GM12878 (cell line): ENCODE measurements at regions not wholly inside any gene's neighbourhood (a gene's known extent, or its start where the extent isn't known, plus 50 kb on each side); places are given as distances from the start of the nearest gene placed in this dataset.

Source experiments
- ATAC-seq: fragments of 200-7000 bp; cut with Tn5 transposase; 3 replicates; pipeline ENCODE4 v1.9.1; 2020; ENCODE audit warnings: mild to moderate bottlenecking, moderate library complexity
- BruUV-seq: library from RNA; stranded (reverse); fragments of 400-500 nt; replicated peaks from 2 replicates; lab custom pipeline; 2021; lab: Mats Ljungman, UMichigan
- CTCF ChIA-PET: fragments of 300-600 bp; sonication (Branson Sonifier 250); formaldehyde crosslinking; extraction: SDS; loops from one replicate; lab custom pipeline; 2021; ENCODE audit warnings: inconsistent platforms; lab: Yijun Ruan, JAX
- POLR2A ChIA-PET: fragments of 350-600 bp; formaldehyde crosslinking; extraction: SDS; loops from one replicate; lab custom pipeline; 2021; ENCODE audit warnings: inconsistent platforms; lab: Charles Lee
- RAD21 ChIA-PET: fragments of 300-600 bp; sonication (Branson Sonifier 250); formaldehyde crosslinking; loops from one replicate; lab custom pipeline; 2023; ENCODE audit warnings: antibody characterized with exemption; ENCODE audit not compliant: unreplicated experiment; lab: Charles Lee
- SMC1A ChIA-PET: fragments of 300-600 bp; sonication (Branson Sonifier 250); formaldehyde crosslinking; loops from one replicate; lab custom pipeline; 2023; ENCODE audit not compliant: unreplicated experiment, uncharacterized antibody; lab: Charles Lee
- DNase-seq: peaks from one replicate; pipeline ENCODE4 v3.0.0-alpha.2; 2011; ENCODE audit warnings: low read depth, low spot score
- FAIRE-seq: peaks from 3 replicates; lab custom pipeline; 2011; peaks lifted over from hg19 to GRCh38; lab: Jason Lieb, UNC
- H2AFZ ChIP-seq: 2 replicates; pipeline ENCODE4 v1.6.0; 2011; ENCODE audit warnings: low read depth, low read length, control low read depth; ENCODE audit not compliant: control insufficient read depth
- H3K27ac ChIP-seq: 2 replicates; pipeline ENCODE4 v1.5.1; 2011; ENCODE audit warnings: control low read depth; ENCODE audit not compliant: control insufficient read depth, insufficient read depth
- H3K27me3 ChIP-seq, 2 experiments: replicated peaks in 1 of 2; 2 replicates each; pipeline versions ENCODE4 v1.6.0 to v1.6.1; 2011; ENCODE audit warnings: low read length in 1 of 2; ENCODE audit not compliant: control insufficient read depth in 2 of 2, insufficient read depth in 2 of 2
- H3K36me3 ChIP-seq, 2 experiments: 2 replicates each; pipeline ENCODE4 v1.5.1; 2011; ENCODE audit warnings: low read length in 1 of 2; ENCODE audit not compliant: control insufficient read depth in 2 of 2, insufficient read depth in 2 of 2
- H3K4me1 ChIP-seq: 2 replicates; pipeline ENCODE4 v1.6.1; 2011; ENCODE audit warnings: mild to moderate bottlenecking, low read length, moderate library complexity, mixed read lengths; ENCODE audit not compliant: control insufficient read depth, insufficient read depth
- H3K4me2 ChIP-seq: 2 replicates; pipeline ENCODE4 v1.6.0; 2011; ENCODE audit warnings: control low read depth; ENCODE audit not compliant: control insufficient read depth, insufficient read depth
- H3K4me3 ChIP-seq: fragments of 200-600 bp; sonication (generic); 2 replicates; pipeline ENCODE4 v1.5.1; 2016
- H3K79me2 ChIP-seq: 2 replicates; pipeline ENCODE4 v1.6.0; 2011; ENCODE audit warnings: low read length; ENCODE audit not compliant: control insufficient read depth, insufficient read depth
- H3K9ac ChIP-seq: 2 replicates; pipeline ENCODE4 v1.8.0; 2011; ENCODE audit warnings: low read length, control low read depth, mixed read lengths; ENCODE audit not compliant: control insufficient read depth, insufficient read depth
- H3K9me3 ChIP-seq: replicated peaks from 3 replicates; pipeline ENCODE4 v1.5.1; 2011; ENCODE audit warnings: mild to moderate bottlenecking, low read length; ENCODE audit not compliant: control insufficient read depth, insufficient read depth
- H4K20me1 ChIP-seq: 2 replicates; pipeline ENCODE4 v1.6.0; 2011; ENCODE audit not compliant: control insufficient read depth, insufficient read depth
- GATAD2B ChIP-seq: fragments of 450-650 bp; conservative IDR thresholded peaks from 2 replicates; pipeline ENCODE4 v1.6.1; 2017; ENCODE audit warnings: low read depth, mild to moderate bottlenecking, moderate library complexity
- MTA2 ChIP-seq: fragments of 450-650 bp; IDR thresholded peaks from 2 replicates; pipeline ENCODE4 v1.6.1; 2016; ENCODE audit warnings: low read depth, mild to moderate bottlenecking, moderate library complexity
- MYC ChIP-seq: IDR thresholded peaks from 2 replicates; pipeline ENCODE4 v1.6.1; 2011; ENCODE audit warnings: mild to moderate bottlenecking, low read length, moderate library complexity, inconsistent platforms; ENCODE audit not compliant: insufficient read depth, insufficient replicate concordance, insufficient read length, severe bottlenecking
- NBN ChIP-seq: fragments of 450-650 bp; IDR thresholded peaks from 2 replicates; pipeline ENCODE4 v1.6.1; 2016
- SMAD5 ChIP-seq: IDR thresholded peaks from 2 replicates; pipeline ENCODE4 v1.6.1; 2016; ENCODE audit warnings: antibody characterized with exemption, low read depth
- TARDBP ChIP-seq: IDR thresholded peaks from 2 replicates; pipeline ENCODE4 v1.6.1; 2016; ENCODE audit warnings: borderline replicate concordance
- USF1 ChIP-seq: IDR thresholded peaks from 2 replicates; pipeline ENCODE4 v1.6.1; 2011; ENCODE audit warnings: borderline replicate concordance, low read depth, mild to moderate bottlenecking, moderate library complexity, mixed read lengths, low read length; ENCODE audit not compliant: insufficient read depth; ENCODE audit errors: extremely low read length
- YBX1 ChIP-seq: fragments of 450-650 bp; IDR thresholded peaks from 2 replicates; pipeline ENCODE4 v1.6.1; 2016; ENCODE audit warnings: antibody characterized with exemption
- ZSCAN29 ChIP-seq: fragments of 450-650 bp; IDR thresholded peaks from 2 replicates; pipeline ENCODE4 v1.6.1; 2017; ENCODE audit warnings: mild to moderate bottlenecking, moderate library complexity
- WGBS: methylation state at CpG from one replicate; pipeline ENCODE4 v1.1.6; 2016; ENCODE audit warnings: low lambda C conversion rate; ENCODE audit not compliant: insufficient replicate concordance, insufficient coverage; ENCODE audit errors: missing lambda C conversion rate; 5-methylcytosine and 5-hydroxymethylcytosine counted together
- in situ Hi-C: fragments of 300-500 bp; cut with MboI; formaldehyde crosslinking; loops from 9 replicates; pipeline ENCODE4 v1.14.3; 2018; ENCODE audit warnings: mixed read lengths
- intact Hi-C: fragments of 100-400 bp; cut with micrococcal nuclease; formaldehyde crosslinking; loops from one replicate; pipeline ENCODE4 v1.14.2; 2022; ENCODE audit not compliant: unreplicated experiment
- TF ChIP-seq, protein P1 (sequence below): IDR thresholded peaks from 2 replicates; pipeline ENCODE4 v1.6.1; 2011; ENCODE audit warnings: mild to moderate bottlenecking, low read depth, low read length, moderate library complexity; ENCODE audit not compliant: insufficient replicate concordance

GRCh38 chr5:38191693-38192092 lies 66.7 kb upstream of the EGFLAM start:
- Histone ChIP-seq H3K9me3 (no peaks in the 10 kb centered on the region), H3K27ac (no peak overlapping the region), H4K20me1 (no peaks in the 10 kb centered on the region), H2AFZ (no peak overlapping the region), H3K79me2 (no peaks in the 10 kb centered on the region), H3K4me2 (no peak overlapping the region), H3K9ac (no peak overlapping the region), H3K4me3 (no peak overlapping the region), H3K27me3 (peaks cover 0 to 3% of the 10 kb centered on the region in 2 experiments; a peak in 2 of 4 replicates), H3K36me3 (no peaks in the 10 kb centered on the region)
- RAD21 ChIA-PET: interaction anchor here (1.3 to 2.6 kb wide), 4 partner anchors 355 to 779 kb away, joined by 3 to 16 read pairs (median 9); no protein-coding TSS in a partner anchor
- FAIRE-seq (no peak), ATAC-seq (no peak), DNase-seq (no peak)
- BruUV-seq: no TSS peak
- intact Hi-C loops: loop anchor here (2.0 kb wide), 1 partner anchor 415 kb away; no protein-coding TSS in a partner anchor
- POLR2A ChIA-PET: no interaction called here
- CTCF ChIA-PET: interaction anchor here (0.6 to 5.4 kb wide), 22 partner anchors 10 to 1457 kb away, joined by 3 to 52 read pairs (median 4); no protein-coding TSS in a partner anchor
- SMC1A ChIA-PET: interaction anchor here (0.7 to 4.5 kb wide), 11 partner anchors 11 to 976 kb away, joined by 3 to 22 read pairs (median 5); no protein-coding TSS in a partner anchor
- TF ChIP-seq SMAD5: no peak
- TF ChIP-seq, all 136 proteins: peak for 0
- in situ Hi-C loops: loop anchor here (10.0 kb wide), 1 partner anchor 777 kb away; no protein-coding TSS in a partner anchor
- H3K4me1 ChIP-seq: no peaks in the 10 kb centered on the region

GRCh38 chr5:38190111-38190510 lies 68.2 kb upstream of the EGFLAM start:
- no peaks in the 10 kb centered on the region for H3K79me2 ChIP-seq
- H3K9ac ChIP-seq: no peak overlapping the region
- H3K4me2 ChIP-seq: no peak overlapping the region
- H4K20me1 ChIP-seq: no peaks in the 10 kb centered on the region
- H3K4me3 ChIP-seq: no peak overlapping the region
- DNase-seq (no peak), ATAC-seq (no peak), FAIRE-seq (no peak)
- H3K27ac ChIP-seq: no peak overlapping the region
- BruUV-seq: no TSS peak
- H3K27me3 ChIP-seq: peaks cover 0 to 3% of the 10 kb centered on the region in 2 experiments; a peak in 2 of 4 replicates
- 54% methylated on average over 12 of the region's 12 CpGs for WGBS
- ChIA-PET RAD21 (no interaction called here), POLR2A (no interaction called here), SMC1A (interaction anchor here (0.7 to 4.5 kb wide), 3 partner anchors 17 to 360 kb away, joined by 3 to 22 read pairs (median 3); no protein-coding TSS in a partner anchor), CTCF (interaction anchor here (1.5 to 5.4 kb wide), 2 partner anchors 11 to 354 kb away, joined by 6 to 52 read pairs; no protein-coding TSS in a partner anchor)
- intact Hi-C loops: no loop called here
- no peaks in the 10 kb centered on the region for H3K4me1 ChIP-seq
- H3K36me3 ChIP-seq: no peaks in the 10 kb centered on the region
- no peaks in the 10 kb centered on the region for H3K9me3 ChIP-seq
- no peak overlapping the region for H2AFZ ChIP-seq
- in situ Hi-C loops: loop anchor here (10.0 kb wide), 1 partner anchor 775 kb away; no protein-coding TSS in a partner anchor
- no peak for TF ChIP-seq USF1
- TF ChIP-seq, protein P1, sequence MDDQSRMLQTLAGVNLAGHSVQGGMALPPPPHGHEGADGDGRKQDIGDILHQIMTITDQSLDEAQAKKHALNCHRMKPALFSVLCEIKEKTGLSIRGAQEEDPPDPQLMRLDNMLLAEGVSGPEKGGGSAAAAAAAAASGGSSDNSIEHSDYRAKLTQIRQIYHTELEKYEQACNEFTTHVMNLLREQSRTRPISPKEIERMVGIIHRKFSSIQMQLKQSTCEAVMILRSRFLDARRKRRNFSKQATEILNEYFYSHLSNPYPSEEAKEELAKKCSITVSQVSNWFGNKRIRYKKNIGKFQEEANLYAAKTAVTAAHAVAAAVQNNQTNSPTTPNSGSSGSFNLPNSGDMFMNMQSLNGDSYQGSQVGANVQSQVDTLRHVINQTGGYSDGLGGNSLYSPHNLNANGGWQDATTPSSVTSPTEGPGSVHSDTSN: no peak
- TF ChIP-seq GATAD2B: no peak
- TF ChIP-seq MTA2: no peak
- TF ChIP-seq ZSCAN29: no peak
- no peak for TF ChIP-seq NBN
- no peak for TF ChIP-seq MYC
- no peak for TF ChIP-seq TARDBP
- TF ChIP-seq YBX1: no peak
